T-helper 1 cell treated with Interleukin-12 subunit alpha and Interleukin-12 subunit beta and Interleukin-4 antibody, amounts not matched to agents 30 μg/mL and 1 μg/mL, for 36 hours (primary cell): ENCODE measurements at regions not wholly inside any gene's neighbourhood (a gene's known extent, or its start where the extent isn't known, plus 50 kb on each side); places are given as distances from the start of the nearest gene placed in this dataset.
"Not testable (repeated sequence)": the region's sequence is repeated elsewhere in the genome, so short reads cannot be mapped to it uniquely, and the experiment has no call there.

Source experiments
- H3K27ac Mint-ChIP-seq: one replicate; pipeline ENCODE4 v1.8.0; 2021; ENCODE audit warnings: mild to moderate bottlenecking, mixed read lengths
- H3K27me3 Mint-ChIP-seq: one replicate; pipeline ENCODE4 v1.8.0; 2021; ENCODE audit warnings: low read depth, mixed read lengths
- H3K36me3 Mint-ChIP-seq: one replicate; pipeline ENCODE4 v1.8.0; 2021; ENCODE audit warnings: low read depth, mixed read lengths
- H3K4me1 Mint-ChIP-seq: one replicate; pipeline ENCODE4 v1.8.0; 2021; ENCODE audit warnings: low read depth, mixed read lengths
- H3K4me3 Mint-ChIP-seq: one replicate; pipeline ENCODE4 v1.8.0; 2021; ENCODE audit warnings: mild to moderate bottlenecking, moderate library complexity, mixed read lengths
- H3K9me3 Mint-ChIP-seq: one replicate; pipeline ENCODE4 v1.8.0; 2021; ENCODE audit warnings: mixed read lengths

DNA sequence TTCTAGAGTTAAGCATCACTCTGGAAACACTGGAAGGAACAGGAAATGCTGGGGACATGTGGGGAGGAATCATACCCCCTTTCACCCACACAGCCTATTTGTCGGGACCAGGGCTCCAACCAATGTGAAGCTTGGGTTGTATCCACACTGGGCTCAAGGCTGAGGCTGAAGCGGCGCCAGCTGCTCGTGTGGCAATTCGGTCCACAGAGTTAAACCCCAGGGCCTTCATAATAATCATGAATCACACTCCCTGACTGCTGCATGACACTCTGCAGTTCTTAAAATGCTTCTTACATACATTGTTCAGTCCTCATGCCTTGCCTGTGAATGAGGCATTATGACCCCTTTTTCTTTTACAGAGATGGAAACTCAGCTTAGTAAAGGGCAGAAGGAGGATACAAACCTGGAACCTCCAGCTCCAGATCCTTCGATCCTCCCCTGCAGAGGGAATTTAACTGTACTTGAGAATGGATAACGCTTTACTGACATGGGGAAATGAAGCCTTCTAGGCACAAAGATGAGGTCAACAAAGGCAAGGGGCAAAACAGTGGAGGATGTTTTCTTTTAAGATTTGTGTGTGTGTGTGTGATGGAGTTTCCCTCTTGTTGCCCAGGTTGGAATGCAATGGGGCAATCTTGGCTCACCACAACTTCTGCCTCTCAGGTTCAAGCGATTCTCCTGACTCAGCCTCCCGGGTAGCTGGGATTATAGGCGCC is 72.7 kb downstream of the SOX9 start:
- H3K27ac Mint-ChIP-seq: no peak overlapping the region
- no peaks in the 10 kb centered on the region for H3K27me3 Mint-ChIP-seq
- H3K9me3 Mint-ChIP-seq: peaks cover 11% of the 10 kb centered on the region
- no peaks in the 10 kb centered on the region for H3K4me1 Mint-ChIP-seq
- H3K4me3 Mint-ChIP-seq: no peak overlapping the region
- no peaks in the 10 kb centered on the region for H3K36me3 Mint-ChIP-seq

DNA sequence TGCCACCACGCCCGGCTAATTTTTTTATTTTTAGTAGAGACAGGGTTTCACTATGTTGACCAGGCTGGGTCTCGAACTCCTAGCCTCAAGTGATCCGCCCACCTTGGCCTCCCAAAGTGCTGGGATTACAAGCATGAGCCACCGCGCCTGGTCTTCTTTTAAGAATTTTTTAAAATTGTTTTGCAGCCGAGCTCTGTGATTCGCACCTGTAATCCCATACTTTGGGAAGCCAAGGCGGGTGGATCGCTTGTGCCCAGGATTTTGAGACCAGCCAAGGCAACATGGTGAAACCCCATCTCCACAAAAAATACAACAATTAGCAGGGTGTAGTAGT is 73.3 kb downstream of the SOX9 start:
- H3K27ac Mint-ChIP-seq, H3K36me3 Mint-ChIP-seq, H3K4me1 Mint-ChIP-seq, H3K27me3 Mint-ChIP-seq, H3K4me3 Mint-ChIP-seq: not testable (repeated sequence)
- H3K9me3 Mint-ChIP-seq: peaks cover 11% of the 10 kb centered on the region

DNA sequence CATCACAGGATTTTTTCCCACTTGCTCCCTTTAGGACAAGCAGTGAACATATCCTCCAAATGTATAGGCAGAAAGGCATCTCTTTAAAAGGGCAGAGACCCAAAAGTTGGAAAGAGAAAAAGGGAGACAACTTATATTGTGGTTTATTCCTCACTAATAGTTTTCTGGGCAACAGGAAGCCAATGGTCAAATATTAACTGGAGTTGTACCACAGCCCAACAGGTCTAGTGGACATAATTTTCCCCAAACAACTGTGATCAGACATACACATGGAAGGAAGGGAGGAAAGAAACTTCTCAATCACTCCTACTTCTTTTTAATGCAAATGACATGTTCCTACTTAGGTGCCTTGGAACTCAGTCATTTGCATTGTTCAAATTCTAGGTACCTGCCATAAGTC is 78.4 kb downstream of the SOX9 start:
- H3K4me1 Mint-ChIP-seq: no peaks in the 10 kb centered on the region
- H3K27ac Mint-ChIP-seq: no peak overlapping the region
- peaks cover 4% of the 10 kb centered on the region for H3K9me3 Mint-ChIP-seq
- no peaks in the 10 kb centered on the region for H3K36me3 Mint-ChIP-seq
- H3K27me3 Mint-ChIP-seq: no peaks in the 10 kb centered on the region
- H3K4me3 Mint-ChIP-seq: no peak overlapping the region

DNA sequence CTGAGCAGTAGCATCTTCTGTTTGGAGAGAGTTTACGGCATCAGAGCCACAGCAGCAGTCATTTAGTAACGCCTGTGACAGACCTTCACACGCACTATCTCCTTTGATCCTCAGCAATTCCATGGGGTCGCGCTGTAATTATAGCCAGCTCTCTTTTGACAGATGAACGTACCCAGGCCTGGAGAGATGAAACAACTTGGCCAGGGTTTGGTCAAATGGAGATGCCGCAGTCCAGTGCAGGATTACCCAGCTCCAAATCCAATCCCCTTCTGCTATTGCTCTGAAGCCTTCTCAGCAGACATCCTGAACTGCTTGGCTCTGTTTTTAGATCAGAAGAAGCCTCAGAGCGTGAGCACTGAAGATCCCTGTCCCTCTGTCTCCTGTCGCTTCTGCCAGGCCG is 83.9 kb downstream of the SOX9 start:
- no peaks in the 10 kb centered on the region for H3K9me3 Mint-ChIP-seq
- H3K27me3 Mint-ChIP-seq: no peaks in the 10 kb centered on the region
- H3K4me3 Mint-ChIP-seq: no peak overlapping the region
- H3K4me1 Mint-ChIP-seq: no peaks in the 10 kb centered on the region
- no peaks in the 10 kb centered on the region for H3K36me3 Mint-ChIP-seq
- H3K27ac Mint-ChIP-seq: no peak overlapping the region

DNA sequence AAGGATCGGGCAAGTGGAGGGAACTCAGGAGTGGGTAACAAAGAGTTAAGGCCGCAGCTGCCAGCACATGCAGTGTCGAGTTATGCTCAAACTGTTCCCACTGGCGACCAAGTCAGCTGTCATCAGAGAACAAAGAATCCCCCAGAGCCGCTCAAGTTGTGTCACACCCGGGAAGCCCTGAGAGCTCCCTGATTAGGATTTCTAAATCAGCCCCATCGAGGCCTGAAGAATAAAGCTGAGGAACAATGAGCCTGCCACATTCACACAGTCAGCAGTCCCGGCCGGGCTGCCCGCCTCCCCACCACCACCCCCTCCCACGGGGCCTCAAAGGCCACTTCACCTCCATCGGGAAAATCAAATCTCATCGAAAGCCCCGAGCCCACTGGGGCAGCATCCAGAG is 84.5 kb downstream of the SOX9 start:
- H3K4me3 Mint-ChIP-seq: no peak overlapping the region
- H3K9me3 Mint-ChIP-seq: no peaks in the 10 kb centered on the region
- no peaks in the 10 kb centered on the region for H3K4me1 Mint-ChIP-seq
- no peak overlapping the region for H3K27ac Mint-ChIP-seq
- H3K36me3 Mint-ChIP-seq: no peaks in the 10 kb centered on the region
- no peaks in the 10 kb centered on the region for H3K27me3 Mint-ChIP-seq

DNA sequence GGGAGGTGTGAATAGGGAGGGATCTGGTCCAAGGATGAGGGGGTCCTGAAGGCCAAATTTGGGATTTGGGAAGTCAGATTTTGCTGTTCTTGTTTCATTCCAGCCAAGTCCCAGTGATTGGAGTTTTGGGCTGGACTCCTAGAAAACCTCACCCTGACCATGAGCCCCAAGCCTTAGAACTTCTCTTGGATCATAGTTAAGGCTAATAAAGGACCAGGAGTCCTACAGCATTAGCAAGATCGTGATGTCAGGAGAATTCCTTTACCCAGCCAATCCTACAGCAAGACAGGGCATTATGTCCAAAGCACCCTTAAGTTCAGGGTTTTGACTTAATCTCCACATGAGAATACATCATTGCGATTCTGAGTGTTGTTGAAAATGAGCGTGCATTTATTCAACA is 85.0 kb downstream of the SOX9 start:
- no peaks in the 10 kb centered on the region for H3K27me3 Mint-ChIP-seq

DNA sequence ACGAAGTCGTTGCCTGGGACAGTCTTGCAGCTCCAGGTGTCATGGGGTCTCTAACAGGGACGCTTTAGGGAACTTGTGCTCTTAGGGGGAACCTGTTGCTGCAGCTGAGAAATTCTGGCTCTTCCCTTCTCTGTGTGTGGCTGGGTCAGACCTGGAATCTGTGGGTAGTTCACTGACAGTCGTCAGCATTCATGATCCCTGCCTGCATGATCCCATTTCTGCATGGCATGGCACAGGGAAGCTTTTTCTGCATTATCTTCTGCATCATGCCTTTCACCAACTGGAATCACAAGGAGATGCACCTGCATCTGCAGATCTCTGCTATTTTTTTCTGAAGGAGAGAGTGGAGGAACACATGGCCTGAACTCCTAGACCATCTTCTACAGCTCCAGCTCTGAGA is 85.6 kb downstream of the SOX9 start:
- no peak overlapping the region for H3K27ac Mint-ChIP-seq
- H3K36me3 Mint-ChIP-seq: no peaks in the 10 kb centered on the region
- H3K9me3 Mint-ChIP-seq: no peaks in the 10 kb centered on the region
- H3K27me3 Mint-ChIP-seq: no peaks in the 10 kb centered on the region
- no peaks in the 10 kb centered on the region for H3K4me1 Mint-ChIP-seq
- H3K4me3 Mint-ChIP-seq: no peak overlapping the region

More for the DNA sequence above, 85.0 kb downstream of the SOX9 start:
- H3K4me1 Mint-ChIP-seq: no peaks in the 10 kb centered on the region
- H3K4me3 Mint-ChIP-seq: no peak overlapping the region
- no peak overlapping the region for H3K27ac Mint-ChIP-seq
- no peaks in the 10 kb centered on the region for H3K36me3 Mint-ChIP-seq
- no peaks in the 10 kb centered on the region for H3K9me3 Mint-ChIP-seq

DNA sequence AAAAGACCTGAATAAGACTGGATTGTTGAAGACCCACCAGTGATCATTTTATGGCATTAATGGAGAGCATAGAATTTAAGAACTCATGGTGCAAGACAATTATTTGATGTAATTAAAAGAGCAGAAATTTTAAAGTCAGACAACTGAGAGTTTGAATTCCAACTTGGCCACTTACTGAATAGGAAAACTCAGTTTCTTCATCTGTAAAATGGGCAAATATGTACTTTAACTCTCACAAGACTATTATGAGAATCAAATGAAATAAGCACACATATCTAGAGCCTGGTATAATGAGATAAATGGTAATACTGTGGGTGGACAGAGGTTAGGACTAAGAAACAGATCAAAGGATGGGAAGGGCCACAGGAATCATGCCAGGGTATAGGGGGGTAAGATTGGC is 88.0 kb downstream of the SOX9 start:
- no peak overlapping the region for H3K4me3 Mint-ChIP-seq
- H3K36me3 Mint-ChIP-seq: no peaks in the 10 kb centered on the region
- H3K9me3 Mint-ChIP-seq: no peaks in the 10 kb centered on the region
- no peak overlapping the region for H3K27ac Mint-ChIP-seq
- H3K4me1 Mint-ChIP-seq: no peaks in the 10 kb centered on the region
- H3K27me3 Mint-ChIP-seq: no peaks in the 10 kb centered on the region

DNA sequence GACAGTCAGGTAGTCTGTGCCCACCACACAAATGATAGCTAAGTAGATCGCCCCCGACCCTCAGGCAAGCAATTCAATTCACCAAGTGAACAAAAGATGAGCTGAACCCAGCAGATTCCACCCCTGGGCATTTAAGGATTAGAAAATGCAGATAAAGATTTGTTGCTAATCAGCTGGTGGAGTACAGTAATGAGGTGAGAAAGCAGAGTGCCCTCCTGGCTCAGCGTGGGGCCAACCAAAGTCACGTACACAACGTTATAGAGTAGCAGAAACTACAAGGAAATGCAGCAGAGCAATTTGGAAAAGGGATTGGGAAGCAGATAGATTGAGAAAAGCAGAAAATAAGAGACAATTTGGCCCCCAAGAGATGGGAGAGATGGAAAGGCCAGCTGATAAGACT is 91.2 kb downstream of the SOX9 start:
- no peaks in the 10 kb centered on the region for H3K4me1 Mint-ChIP-seq
- H3K4me3 Mint-ChIP-seq: no peak overlapping the region
- no peaks in the 10 kb centered on the region for H3K9me3 Mint-ChIP-seq
- H3K36me3 Mint-ChIP-seq: no peaks in the 10 kb centered on the region
- no peaks in the 10 kb centered on the region for H3K27me3 Mint-ChIP-seq
- no peak overlapping the region for H3K27ac Mint-ChIP-seq

DNA sequence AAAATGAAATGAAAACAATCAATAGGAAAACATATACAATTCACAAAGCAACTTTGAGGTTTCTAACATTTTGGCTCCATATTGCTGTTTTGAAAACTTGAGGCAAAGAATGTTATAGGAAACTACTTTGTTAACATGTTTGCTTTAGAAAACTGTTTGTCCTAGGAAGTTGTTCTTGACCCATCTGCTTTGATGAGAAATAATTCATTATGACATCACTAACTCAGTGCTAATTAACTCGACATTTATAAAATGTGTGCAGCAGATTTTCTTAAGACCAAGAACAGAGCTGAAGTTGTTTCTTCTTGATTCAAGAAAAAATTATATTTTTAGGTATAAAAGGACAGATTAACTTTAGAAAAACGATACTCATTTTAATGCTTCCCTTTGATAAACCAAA is 94.7 kb downstream of the SOX9 start:
- Mint-ChIP-seq H3K27ac (no peak overlapping the region), H3K27me3 (peaks cover 21% of the 10 kb centered on the region), H3K9me3 (peaks cover 7% of the 10 kb centered on the region), H3K36me3 (no peaks in the 10 kb centered on the region), H3K4me3 (no peak overlapping the region), H3K4me1 (no peaks in the 10 kb centered on the region)

DNA sequence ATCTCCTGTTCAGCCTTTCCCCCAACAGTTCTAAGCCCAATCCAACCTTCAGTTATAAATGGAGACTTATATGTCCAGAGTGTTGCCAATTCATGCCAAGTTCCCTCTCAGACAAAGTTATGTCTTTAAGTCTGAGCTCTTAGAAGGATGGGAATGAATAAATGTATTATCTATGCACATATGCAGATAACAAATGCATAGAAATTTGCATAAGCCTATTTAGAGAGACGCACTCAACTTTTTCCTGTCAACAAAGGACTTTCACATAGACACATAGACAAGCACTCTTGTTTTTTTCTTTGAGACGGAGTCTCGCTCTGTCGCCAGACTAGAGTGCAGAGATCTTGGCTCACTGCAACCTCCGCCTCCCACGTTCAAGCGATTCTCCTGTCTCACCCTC is 95.1 kb downstream of the SOX9 start:
- Mint-ChIP-seq H3K4me1 (no peaks in the 10 kb centered on the region), H3K9me3 (peaks cover 7% of the 10 kb centered on the region), H3K27me3 (peaks cover 25% of the 10 kb centered on the region), H3K36me3 (no peaks in the 10 kb centered on the region), H3K4me3 (no peak overlapping the region), H3K27ac (no peak overlapping the region)

DNA sequence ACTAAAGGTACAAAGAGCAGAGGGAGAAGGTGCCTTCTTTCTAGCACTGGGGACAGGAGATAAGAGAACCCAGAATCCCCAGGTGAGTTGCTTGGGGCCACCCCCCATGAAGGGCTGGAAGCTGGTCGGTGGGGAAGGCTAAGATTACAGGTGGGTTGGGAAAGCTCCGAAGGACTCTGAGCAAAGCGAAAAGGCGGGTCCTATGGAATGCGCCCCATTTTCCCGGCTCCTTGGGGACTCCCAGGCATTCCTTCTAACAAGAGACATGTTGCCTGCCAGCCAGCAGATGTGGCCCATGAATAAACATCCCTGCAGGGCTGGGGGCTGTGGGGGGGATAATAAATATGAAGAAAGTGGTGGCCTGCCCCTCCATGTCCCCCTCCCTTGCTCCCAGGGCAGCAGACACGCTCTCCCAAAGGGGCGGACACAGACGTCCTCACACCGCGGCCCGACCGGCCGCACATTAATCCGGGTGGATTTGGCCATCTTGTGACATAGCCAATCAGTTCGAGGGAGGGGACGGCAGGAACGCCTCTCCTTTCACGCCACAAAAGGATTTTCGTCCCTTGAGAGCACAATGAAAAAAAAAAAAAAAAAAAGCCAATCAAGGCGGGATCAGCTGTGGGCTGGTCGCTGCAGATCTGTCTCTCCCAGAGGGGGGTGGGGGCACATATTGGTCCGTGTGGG is 98.5 kb downstream of the SOX9 start:
- no peaks in the 10 kb centered on the region for H3K4me1 Mint-ChIP-seq
- peaks cover 7% of the 10 kb centered on the region for H3K9me3 Mint-ChIP-seq
- H3K4me3 Mint-ChIP-seq: no peak overlapping the region
- H3K27ac Mint-ChIP-seq: no peak overlapping the region
- H3K27me3 Mint-ChIP-seq: peaks cover 27% of the 10 kb centered on the region
- no peaks in the 10 kb centered on the region for H3K36me3 Mint-ChIP-seq

DNA sequence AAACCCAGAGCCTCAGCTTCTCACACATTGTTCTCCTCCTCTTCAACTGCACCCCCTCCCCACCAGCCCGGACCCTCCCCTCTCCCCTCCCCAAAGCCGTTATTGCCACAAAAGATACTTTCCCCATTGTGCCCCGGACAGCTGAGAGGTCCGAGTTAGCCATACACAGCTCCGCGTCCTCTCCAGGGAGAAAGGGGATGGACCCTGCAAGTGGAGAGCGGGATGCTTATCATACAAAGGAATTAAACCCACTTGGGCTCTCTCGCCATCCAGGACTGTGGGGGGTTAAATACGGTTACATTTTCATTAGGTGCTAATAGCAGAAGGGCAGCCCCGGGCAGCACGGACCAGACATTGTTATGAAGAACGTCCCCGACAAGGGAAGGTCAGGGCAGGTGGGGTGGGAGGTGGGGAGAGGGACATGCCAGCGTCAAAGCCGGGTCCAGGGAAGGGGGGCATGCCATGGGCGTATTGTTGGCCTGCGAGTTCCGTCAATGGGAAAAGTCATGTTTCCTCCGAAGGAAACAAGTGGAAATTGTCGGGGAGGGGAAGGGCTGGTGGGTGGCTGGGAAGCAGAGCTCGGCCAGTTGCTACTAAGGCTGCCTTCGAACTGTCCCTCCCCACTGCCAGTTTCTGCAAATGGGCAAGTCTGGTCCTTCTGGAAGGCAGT is 99.1 kb downstream of the SOX9 start:
- Mint-ChIP-seq H3K27ac (no peak overlapping the region), H3K27me3 (peaks cover 27% of the 10 kb centered on the region), H3K4me3 (no peak overlapping the region), H3K36me3 (no peaks in the 10 kb centered on the region), H3K9me3 (peaks cover 7% of the 10 kb centered on the region), H3K4me1 (no peaks in the 10 kb centered on the region)

DNA sequence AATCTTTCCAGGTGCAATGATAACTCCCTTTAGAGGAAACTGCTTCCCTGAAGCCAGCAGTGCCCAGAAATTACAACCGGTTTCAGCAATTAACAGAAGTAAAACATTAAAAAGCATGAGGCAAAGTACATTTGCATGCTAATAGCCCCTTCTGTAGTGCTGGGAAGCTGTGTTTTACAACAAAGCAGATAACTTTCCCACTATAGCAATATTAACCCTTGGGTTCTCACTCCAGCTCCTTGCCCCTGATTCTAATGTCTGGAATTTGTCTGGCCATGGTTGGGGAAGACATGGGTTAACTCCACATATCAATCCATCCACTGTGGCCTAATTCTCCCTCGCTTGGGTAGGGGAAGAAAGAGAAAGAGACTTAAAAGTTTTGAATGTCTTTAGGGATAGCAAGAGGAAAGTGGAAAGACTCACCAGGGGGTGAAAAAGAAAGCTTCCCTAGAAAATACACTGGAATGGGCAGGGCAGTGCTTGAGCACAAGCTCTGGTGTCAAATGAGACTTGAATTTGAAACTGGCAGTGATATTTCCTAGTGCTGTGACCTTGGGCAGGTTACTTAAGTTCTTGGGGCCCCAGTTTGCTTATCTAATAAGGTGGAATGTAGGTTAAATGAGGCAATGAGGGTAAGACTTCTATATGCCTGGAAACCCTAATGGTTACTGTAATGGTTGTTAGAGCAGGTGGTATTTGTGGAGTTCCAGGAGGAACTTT is 102.0 kb downstream of the SOX9 start:
- Mint-ChIP-seq H3K9me3 (peaks cover 7% of the 10 kb centered on the region), H3K27me3 (peaks cover 27% of the 10 kb centered on the region), H3K27ac (no peak overlapping the region), H3K4me3 (no peak overlapping the region), H3K36me3 (no peaks in the 10 kb centered on the region), H3K4me1 (no peaks in the 10 kb centered on the region)

DNA sequence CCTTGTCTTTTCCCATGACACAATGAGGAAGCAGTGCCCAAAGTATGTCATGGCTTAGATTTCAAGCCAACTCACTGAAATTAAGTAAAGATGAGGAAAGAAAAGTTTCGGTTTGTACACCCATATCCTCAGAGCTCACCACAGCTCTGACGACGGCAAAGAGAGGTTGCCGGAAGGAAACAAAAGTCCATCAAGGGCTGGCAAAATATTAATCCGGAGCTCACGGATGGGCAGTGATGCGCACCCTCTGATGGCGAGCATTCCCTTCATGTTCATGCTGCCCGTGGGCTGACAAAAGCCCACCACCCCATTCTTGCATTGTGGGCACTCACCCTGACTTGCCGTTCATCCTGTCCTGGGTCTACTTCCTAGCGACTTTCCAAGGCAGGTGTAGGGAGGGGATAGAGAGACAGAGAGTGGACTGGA is 103.1 kb downstream of the SOX9 start:
- H3K4me3 Mint-ChIP-seq: no peak overlapping the region
- no peak overlapping the region for H3K27ac Mint-ChIP-seq
- H3K9me3 Mint-ChIP-seq: peaks cover under 1% of the 10 kb centered on the region
- H3K27me3 Mint-ChIP-seq: peaks cover 22% of the 10 kb centered on the region
- no peaks in the 10 kb centered on the region for H3K36me3 Mint-ChIP-seq
- no peaks in the 10 kb centered on the region for H3K4me1 Mint-ChIP-seq
